Activated naive CD4-positive, alpha-beta T cell treated with anti-CD3 and anti-CD28 coated beads, Interleukin-2, amount 50 U/mL, for 72 hours (primary cell): ENCODE measurements at regions not wholly inside any gene's neighbourhood (a gene's known extent, or its start where the extent isn't known, plus 50 kb on each side); places are given as distances from the start of the nearest gene placed in this dataset.

ENCODE experiments used
- ATAC-seq, 2 donors: fragments of 150-1000 bp; cut with Tn5 transposase; 2 replicates each; pipeline ENCODE4 v1.10.0; 2021; ENCODE audit warnings: mild to moderate bottlenecking in 2 of 2, moderate library complexity in 2 of 2
- DNase-seq, 2 donors: peaks; one replicate each; pipeline ENCODE4 v3.0.0; 2021 to 2022; ENCODE audit warnings: low spot score in 2 of 2
- H3K27ac Mint-ChIP-seq, 2 donors: one replicate each; pipeline ENCODE4 v1.8.0; 2022; ENCODE audit warnings: mild to moderate bottlenecking in 2 of 2, mixed read lengths in 2 of 2
- H3K36me3 Mint-ChIP-seq, 2 donors: one replicate each; pipeline ENCODE4 v1.8.0; 2022; ENCODE audit warnings: mixed read lengths in 2 of 2
- H3K9me3 Mint-ChIP-seq, 2 donors: one replicate each; pipeline ENCODE4 v1.8.0; 2022; ENCODE audit warnings: mixed read lengths in 2 of 2

DNA sequence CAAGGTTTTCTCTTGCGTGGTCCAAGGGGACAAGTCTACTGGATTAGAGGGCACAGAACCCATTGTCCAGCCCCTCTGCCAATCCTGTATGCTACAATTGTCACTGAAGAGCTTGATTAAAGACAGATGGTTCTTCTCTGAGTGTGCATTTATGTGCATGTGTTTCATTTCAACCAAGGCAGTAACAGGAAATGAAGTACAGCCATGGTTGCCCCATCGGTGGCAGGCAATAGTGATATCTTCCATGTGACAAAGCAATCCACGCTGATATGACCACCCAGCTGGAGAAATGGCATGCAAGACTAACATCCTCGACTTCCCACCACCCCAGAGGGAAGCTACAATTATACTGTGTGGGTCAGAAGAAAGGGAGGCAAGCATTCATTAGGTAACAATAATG lies 85.5 kb downstream of the UNC5CL start:
- DNase-seq (no peak), ATAC-seq (no peak)
- Mint-ChIP-seq H3K36me3 (no peaks in the 10 kb centered on the region), H3K9me3 (no peaks in the 10 kb centered on the region), H3K27ac (no peak overlapping the region)

DNA sequence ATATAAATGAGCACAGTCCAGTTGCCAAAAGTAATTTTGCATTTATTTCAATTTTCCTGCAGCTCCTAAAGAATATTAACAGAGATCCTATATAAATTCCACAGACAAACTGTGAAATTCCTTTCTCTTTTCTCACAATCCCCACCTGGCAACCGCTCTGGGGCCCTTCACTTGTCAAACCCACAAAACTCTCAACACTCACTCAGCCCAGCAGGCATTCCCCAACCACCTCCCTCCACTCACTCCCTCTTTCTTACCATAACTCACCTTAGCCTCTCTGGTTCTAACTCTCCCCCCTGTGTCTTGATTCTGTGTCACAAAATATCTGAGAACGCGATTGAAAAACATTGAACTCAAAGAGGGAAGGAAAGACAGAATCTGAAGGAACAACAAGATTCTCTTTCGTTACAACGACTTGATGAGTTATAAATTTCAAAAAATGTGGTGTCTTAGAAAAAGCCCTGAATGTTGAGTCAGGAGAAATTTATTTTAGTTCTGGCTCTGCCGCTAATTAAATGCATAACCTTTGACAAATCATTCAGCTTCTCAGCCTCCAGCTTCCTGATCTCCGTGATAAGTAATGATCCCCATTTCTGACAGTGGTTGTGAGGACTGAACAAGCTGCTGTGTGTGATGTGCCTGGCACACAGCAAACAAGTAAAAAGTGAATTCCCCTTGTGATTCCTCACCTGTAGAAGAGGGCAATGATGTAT lies 87.9 kb downstream of the UNC5CL start:
- Mint-ChIP-seq H3K9me3 (no peaks in the 10 kb centered on the region), H3K27ac (no peak overlapping the region), H3K36me3 (no peaks in the 10 kb centered on the region)
- DNase-seq = no peak
- ATAC-seq = no peak

DNA sequence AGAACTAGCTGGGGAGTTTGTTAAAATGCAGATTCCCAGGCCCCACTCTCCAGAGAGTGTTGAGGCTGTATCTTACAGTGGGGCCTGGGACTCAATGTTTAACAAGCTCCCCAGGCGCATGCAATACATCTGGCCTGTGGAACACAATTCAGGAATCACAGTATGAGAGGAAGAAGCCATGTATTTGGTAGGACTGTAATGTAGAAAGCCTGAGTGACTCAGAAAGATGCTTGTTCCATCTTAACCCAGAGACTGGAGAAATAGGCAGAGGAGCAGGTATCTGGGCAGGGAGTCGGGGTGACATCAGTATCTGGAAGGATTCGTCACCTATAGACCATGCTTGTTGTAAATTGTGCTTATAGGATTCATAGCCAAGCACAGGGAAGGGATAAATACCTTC lies 90.5 kb downstream of the UNC5CL start:
- Mint-ChIP-seq H3K27ac (no peak overlapping the region), H3K9me3 (no peaks in the 10 kb centered on the region), H3K36me3 (no peaks in the 10 kb centered on the region)
- no peak for ATAC-seq
- DNase-seq = no peak

DNA sequence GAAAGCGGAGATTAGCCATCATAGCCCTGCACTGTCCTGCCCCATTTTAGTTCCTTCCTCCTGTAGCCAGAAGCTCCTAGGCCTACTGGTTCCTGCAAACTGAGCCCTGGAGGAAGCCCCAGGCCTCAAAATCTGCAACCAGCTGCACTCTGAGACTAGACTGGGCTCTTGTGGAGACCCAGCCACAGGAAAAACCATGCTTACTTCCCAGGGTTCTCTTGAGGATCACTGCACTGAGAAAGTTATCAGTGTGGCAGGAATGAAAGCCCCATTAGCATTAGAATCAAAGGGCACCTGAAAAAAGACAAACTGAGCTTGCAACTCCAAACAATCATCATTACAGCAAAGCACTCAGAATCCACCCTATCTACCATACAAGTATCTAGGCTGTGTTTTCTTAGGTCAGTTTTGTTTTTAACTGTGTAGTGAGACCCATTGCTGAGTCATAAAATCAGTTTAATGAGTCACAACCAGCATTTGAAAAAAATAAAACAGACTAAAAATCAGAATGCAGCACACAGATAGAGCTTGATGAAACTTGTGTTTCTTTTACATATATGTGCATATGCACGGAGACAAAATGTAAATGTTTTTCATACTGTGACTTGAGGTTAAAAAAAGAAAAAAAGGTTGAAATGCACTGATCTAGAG lies 91.0 kb downstream of the UNC5CL start:
- H3K27ac Mint-ChIP-seq = peak overlapping the region in 1 of 2 donors; percentile 33
- H3K36me3 Mint-ChIP-seq = no peaks in the 10 kb centered on the region
- ATAC-seq = peak in 1 of 2 donors; percentile 89
- no peak for DNase-seq
- H3K9me3 Mint-ChIP-seq = no peaks in the 10 kb centered on the region

DNA sequence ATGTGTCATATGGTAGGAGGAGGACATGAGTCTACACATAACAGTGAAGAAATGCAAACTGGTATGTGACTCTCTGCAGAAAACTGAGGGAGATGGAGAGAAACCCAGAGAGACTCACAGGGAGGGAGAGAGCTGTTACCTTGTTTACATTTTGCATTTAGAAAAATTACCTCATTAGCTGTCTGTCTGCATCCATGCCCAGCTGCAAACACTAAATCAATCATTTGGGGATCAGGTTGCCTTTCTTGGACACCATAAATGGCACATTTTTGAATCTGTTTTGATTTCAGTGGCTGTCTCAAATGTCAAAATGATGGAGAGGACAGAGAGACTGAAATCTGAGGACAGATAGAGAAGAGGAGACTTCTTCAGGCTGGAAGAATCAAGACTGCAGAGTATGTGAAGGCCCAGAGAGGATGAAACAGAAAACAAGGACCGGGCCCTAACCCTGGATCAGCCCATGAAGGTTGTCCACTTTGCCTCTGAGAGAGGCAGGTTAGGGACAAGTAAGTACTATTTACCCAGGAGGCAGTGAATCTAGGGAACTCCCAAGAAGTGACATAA lies 92.2 kb downstream of the UNC5CL start:
- ATAC-seq (no peak), DNase-seq (no peak)
- Mint-ChIP-seq H3K36me3 (no peaks in the 10 kb centered on the region), H3K9me3 (no peaks in the 10 kb centered on the region), H3K27ac (no peak overlapping the region)

DNA sequence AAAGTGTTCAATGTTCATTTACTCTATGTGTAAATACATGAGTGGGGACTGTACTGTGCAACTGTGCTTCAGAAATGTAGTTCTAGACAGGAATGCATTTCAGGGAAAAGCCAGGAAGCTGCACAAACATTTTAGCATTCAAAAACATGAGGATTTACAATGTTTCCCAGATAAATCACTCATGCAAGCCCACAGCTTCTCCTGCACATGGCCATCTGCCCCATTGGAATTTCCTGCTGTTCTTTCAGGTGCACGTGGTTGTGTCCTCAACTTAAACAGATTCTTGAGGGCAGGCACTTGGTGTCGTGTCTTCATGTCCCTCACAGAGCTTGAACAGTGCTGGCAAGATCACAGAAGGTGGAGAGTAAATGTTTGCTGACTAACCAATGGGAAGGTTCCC lies 101.5 kb downstream of the UNC5CL start:
- DNase-seq = no peak
- H3K27ac Mint-ChIP-seq = no peak overlapping the region
- H3K36me3 Mint-ChIP-seq = no peaks in the 10 kb centered on the region
- H3K9me3 Mint-ChIP-seq = no peaks in the 10 kb centered on the region
- ATAC-seq = no peak

DNA sequence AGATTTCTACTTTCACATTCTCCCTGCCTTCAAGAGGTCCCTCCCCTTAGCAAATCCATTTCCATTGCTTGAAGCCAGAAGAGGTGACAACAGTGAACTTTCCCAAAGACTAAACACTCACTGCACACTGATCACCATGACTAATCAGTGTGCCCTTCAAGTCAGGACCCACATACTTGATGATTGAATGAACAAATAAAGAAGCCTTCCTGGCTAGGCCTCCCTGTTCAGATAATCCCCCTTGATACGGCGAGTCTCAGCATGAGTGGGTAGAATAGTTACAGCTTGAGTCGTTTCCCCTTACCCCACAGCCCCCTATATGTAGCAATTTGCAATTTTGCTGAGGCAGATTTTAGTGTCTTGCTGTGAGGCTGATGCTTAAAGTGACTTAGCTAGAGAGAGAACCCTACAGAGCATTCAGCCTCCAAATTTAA lies 102.2 kb downstream of the UNC5CL start:
- Mint-ChIP-seq H3K36me3 (no peaks in the 10 kb centered on the region), H3K27ac (no peak overlapping the region), H3K9me3 (no peaks in the 10 kb centered on the region)
- DNase-seq (no peak), ATAC-seq (no peak)

DNA sequence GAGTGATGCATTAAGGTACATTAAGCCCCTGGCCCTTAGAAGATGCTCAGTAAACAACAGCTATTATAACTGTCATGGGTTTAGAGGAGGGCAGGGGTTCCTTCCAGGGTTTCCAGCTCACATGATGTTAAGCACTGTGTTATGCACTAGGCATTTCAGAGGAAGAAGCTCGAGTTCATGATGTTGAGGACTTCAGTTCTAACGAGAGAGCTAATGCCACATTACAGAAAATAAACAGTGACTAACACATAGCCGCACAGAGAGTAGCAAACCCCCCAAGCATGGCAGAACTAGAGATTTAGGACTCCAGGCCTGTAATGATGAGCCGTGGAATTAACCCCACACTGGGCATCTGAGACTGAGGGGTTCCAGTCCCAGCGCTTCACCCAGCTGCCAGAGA lies 105.2 kb downstream of the UNC5CL start:
- Mint-ChIP-seq H3K36me3 (no peaks in the 10 kb centered on the region), H3K9me3 (no peaks in the 10 kb centered on the region), H3K27ac (no peak overlapping the region)
- DNase-seq = no peak
- ATAC-seq = no peak

DNA sequence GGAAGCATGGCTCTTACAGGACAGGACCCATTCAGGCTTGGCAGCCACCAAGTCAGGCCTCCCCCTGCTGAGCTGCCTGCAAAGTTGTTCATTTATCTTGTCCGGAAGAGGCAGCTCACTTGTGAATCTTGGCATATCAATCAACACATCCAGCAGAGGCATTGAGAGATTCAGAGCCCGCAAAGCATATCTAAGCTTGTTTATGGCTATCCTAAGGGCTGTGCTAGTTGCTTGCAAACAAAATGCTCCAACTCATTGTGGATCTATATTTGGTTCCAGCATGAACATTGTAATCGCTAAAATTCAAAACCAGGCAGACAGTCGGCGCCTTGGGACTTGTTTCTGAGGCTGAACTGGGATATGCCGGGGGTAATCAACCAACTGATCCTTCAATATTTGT lies 106.1 kb downstream of the UNC5CL start:
- H3K27ac Mint-ChIP-seq = no peak overlapping the region
- no peak for ATAC-seq
- H3K36me3 Mint-ChIP-seq = no peaks in the 10 kb centered on the region
- DNase-seq = no peak
- H3K9me3 Mint-ChIP-seq = no peaks in the 10 kb centered on the region

DNA sequence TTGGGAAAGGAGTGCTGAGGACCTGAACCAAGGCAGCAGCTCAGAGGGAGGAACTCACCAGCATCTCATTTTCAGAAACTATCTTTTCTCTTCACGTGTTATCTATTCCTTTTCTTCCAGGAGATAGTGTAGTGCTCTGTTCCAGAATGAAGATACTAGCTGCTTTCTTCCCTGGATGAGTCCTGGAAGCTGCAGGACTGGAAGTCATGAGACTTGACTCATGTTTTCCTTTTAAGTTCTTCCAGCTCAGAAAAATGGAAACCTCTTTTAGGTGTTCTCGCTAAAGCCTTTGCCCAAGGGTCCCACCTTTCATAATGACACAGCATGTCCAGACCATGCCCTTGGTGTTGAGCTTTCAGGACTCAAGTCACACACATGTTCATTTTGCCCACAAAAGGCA lies 106.7 kb downstream of the UNC5CL start:
- no peaks in the 10 kb centered on the region for H3K9me3 Mint-ChIP-seq
- DNase-seq = no peak
- no peak overlapping the region for H3K27ac Mint-ChIP-seq
- no peak for ATAC-seq
- H3K36me3 Mint-ChIP-seq = no peaks in the 10 kb centered on the region

DNA sequence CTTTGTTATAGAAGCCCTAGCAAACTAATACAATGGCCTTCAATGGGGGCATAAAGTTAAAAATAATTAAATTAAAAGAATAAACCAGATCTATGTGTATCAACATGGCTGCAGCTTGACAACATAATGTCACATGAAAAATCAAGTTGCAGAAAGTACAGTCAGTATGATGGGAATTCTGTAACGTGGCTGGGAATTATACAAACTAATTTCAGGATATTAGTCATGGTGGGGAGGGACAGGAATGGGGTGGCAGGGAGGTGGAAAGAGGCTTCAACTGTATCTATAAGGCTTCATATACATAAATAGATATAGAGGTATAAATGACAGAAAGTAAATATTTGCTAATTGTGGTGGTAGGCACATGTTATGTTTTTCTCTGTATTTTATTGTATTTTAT lies 107.1 kb downstream of the UNC5CL start:
- H3K9me3 Mint-ChIP-seq = no peaks in the 10 kb centered on the region
- ATAC-seq = no peak

DNA sequence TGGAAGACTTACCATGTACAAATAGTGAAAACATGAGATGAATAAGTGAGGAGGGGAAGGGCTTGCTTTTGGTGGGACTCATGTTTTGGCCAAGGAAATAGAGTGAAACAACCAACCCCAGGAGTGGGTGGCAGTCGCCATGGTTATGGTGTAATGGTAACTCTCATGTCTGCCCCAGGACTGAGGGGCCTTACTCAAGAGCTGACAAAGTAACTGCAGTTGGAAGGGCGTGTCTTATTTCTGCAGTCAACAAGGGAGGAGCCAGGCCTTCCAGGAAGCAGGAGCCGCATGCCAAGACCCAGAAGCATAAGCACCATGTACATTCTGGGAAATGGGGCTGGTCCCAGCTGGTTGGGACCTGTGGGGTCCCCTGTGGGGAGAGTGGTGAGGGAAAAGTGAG lies 108.5 kb downstream of the UNC5CL start:
- ATAC-seq = peak in 1 of 2 donors; percentile 51

More for the DNA sequence above, 107.1 kb downstream of the UNC5CL start:
- Mint-ChIP-seq H3K27ac (no peak overlapping the region), H3K36me3 (no peaks in the 10 kb centered on the region)
- no peak for DNase-seq

DNA sequence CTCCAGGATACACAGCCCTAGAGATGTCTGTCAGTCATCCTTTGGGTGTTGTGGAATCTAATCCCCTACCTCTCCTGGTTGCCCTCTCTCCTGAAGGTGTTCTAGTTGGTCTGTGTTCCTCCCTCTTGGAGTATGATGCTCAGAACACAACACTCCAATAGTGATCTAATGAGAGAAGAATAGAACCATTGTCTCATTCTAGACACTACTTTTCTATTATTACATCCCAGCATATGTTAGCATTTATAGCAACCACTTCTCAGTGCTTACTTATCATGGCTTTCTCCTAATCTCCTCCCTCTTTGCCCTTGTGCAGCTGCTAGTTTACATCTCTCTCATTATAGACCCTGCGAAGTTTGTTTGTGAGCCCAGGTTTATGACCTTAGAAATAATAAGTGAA lies 109.0 kb downstream of the UNC5CL start:
- no peak overlapping the region for H3K27ac Mint-ChIP-seq
- no peak for ATAC-seq
- H3K9me3 Mint-ChIP-seq = no peaks in the 10 kb centered on the region
- H3K36me3 Mint-ChIP-seq = no peaks in the 10 kb centered on the region
- DNase-seq = no peak

More for the DNA sequence above, 108.5 kb downstream of the UNC5CL start:
- Mint-ChIP-seq H3K9me3 (no peaks in the 10 kb centered on the region), H3K36me3 (no peaks in the 10 kb centered on the region), H3K27ac (no peak overlapping the region)
- DNase-seq = no peak

DNA sequence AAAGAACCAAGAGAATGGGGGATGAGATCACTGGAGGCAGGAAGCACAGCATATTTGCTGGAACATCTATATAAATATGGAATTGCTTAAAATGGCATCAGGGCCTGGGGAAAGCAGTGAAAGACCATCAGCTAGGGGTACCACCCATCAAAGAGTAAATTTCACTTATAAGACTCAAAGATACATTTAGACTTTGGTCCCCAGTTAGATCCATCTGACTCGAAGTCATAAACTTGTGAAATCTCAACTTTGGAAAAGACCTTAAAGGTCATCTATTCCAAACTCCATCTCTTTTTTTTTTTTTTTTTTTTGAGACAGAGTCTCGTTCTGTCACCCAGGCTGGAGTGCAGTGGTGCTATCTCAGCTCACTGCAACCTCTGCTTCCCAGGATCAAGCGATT lies 109.8 kb downstream of the UNC5CL start:
- ATAC-seq (no peak), DNase-seq (no peak)
- H3K9me3 Mint-ChIP-seq = no peaks in the 10 kb centered on the region
- no peaks in the 10 kb centered on the region for H3K36me3 Mint-ChIP-seq
- no peak overlapping the region for H3K27ac Mint-ChIP-seq

DNA sequence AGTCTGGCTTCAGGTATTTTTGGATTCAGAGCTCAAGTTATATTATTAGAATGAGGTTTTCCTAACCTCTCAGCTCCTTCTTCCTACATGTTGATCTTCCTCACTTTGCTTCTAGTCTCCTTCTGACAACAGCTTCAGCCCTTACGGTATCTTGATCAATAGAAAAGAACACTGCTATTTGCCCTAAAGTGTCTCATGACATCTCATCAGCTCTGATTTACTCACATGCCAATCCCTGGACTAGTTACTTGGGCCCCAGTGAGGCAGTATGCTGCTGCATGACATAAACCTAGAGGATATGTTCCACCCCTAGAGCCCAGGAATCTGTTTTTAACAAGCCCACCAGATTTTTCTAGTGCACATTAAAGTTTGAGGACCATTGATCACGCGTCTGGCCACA lies 110.3 kb downstream of the UNC5CL start:
- Mint-ChIP-seq H3K27ac (no peak overlapping the region), H3K9me3 (no peaks in the 10 kb centered on the region), H3K36me3 (no peaks in the 10 kb centered on the region)
- DNase-seq = no peak
- no peak for ATAC-seq

DNA sequence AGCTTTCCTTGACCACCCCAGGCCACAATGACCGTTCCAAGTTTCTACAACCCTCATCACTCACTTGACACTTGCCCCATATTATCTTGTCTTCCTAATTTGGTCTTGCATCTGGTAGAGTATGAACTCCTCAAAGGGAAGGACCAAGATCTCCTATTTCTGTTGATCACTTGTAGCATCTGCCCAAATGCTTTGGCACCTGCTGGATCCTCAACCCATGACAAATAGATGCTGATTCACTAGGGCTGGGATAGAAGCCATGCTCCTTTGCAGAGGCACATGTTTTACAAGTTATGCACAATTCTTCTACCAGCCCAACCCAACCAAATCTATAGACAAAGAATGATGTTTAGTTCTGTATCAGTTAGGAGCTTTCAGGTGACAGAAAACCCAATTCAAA lies 110.7 kb downstream of the UNC5CL start:
- no peaks in the 10 kb centered on the region for H3K36me3 Mint-ChIP-seq
- ATAC-seq = no peak
- no peak overlapping the region for H3K27ac Mint-ChIP-seq
- DNase-seq = no peak
- H3K9me3 Mint-ChIP-seq = no peaks in the 10 kb centered on the region

DNA sequence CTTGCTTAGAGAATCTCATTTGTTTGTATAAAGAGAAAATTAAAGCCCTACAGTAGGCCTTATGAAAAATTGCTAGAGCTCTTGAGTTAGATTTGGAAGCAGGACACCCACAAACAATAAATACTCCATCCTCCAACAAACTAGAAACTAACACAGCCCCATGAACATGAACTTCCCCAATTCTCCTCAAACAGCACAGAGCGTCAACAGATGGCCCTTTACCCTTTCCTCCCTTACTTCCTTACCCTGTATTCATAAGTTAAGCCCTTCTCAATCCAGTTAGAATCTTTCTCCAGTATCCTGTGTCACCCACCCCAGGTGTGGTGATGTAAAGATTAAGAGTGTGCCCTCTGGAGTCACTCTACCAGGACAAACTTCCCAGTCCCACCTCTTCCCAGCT lies 113.7 kb downstream of the UNC5CL start:
- no peak for DNase-seq
- ATAC-seq = no peak
- no peaks in the 10 kb centered on the region for H3K36me3 Mint-ChIP-seq
- no peaks in the 10 kb centered on the region for H3K9me3 Mint-ChIP-seq
- H3K27ac Mint-ChIP-seq = no peak overlapping the region

DNA sequence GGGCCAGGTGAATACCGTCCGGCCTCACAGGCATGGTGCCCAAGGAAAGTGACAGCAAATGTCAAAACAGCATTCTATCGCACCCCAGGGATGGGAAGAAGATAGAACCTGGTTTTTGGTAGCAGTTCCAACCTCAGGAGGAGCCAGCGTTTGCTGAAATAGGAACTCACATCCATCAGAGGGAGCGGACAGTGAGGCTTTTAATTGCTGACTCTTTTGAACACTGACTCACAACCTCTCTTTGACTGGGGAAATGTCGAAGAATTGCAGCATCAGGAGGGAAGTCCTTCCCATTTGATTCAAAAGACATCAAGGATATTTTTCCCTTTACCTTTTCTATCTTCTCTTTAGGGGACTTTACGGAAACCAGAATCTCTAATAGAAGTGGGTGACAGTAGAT lies 114.2 kb downstream of the UNC5CL start:
- ATAC-seq (no peak), DNase-seq (no peak)
- H3K36me3 Mint-ChIP-seq = no peaks in the 10 kb centered on the region
- no peak overlapping the region for H3K27ac Mint-ChIP-seq
- no peaks in the 10 kb centered on the region for H3K9me3 Mint-ChIP-seq
